IPS DF 4.7 (cell line): ENCODE measurements at regions not wholly inside any gene's neighbourhood (a gene's known extent, or its start where the extent isn't known, plus 50 kb on each side); places are given as distances from the start of the nearest gene placed in this dataset.

Source experiments
- DNase-seq: peaks from one replicate; pipeline ENCODE4 v3.0.0-alpha.2; 2013; ENCODE audit warnings: low spot score; ENCODE audit errors: extremely low read depth

DNA sequence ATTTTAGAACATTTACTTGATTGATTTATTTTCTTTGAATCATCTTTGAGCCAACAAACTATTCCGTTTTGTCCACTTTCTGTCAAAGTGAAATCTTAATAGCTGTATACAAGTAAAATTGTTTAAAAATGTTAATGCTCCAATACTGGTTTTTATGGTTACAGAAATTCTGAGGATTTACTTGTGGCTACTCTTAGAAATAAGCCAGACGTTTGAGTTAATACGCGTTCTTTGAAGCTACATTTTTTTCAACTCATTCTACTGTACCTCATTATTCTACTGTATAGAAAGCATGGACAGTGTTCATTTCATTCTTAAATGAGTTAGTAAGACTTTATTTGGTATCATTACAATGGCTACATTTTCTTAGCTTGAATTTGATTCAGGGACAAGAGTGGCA is 996.2 kb upstream of the FLRT2 start:
- no peak for DNase-seq

DNA sequence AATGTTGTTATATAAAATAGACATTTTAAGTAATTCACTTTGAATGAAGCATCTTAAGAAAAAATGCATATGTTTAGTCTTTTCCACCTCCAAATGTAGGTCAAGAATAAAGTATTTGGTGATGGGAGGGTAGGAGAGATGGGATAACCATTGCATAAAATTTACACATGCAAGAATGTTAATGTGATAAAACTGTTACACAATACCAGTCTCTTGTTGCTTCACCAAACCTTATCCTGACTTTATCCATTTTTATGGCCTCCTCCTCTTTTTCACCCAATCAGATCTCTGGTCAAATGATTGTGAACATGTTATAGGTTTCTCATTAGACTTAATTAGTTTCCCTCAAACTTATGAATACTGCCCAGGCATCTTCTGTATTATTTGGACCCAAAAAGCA is 994.5 kb upstream of the FLRT2 start:
- no peak for DNase-seq

DNA sequence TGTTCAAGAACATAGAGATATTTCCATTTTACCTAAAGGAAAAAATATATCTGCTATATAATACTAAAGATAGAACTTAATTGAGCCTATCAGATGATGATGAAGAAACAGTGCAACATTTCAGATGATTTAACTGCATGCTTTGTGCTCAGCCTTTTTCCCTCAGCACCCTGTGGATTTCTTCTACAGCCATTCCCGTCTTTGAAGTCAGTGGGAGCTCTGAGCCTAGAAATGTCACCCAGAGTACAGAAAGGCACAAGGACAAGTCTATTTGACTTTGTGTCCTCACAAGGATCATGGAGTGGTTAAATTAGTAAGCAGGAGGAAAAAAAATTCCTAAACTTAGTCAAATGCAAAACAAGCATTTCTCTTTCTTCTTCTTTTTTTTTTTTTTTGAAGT is 994.0 kb upstream of the FLRT2 start:
- DNase-seq: no peak

DNA sequence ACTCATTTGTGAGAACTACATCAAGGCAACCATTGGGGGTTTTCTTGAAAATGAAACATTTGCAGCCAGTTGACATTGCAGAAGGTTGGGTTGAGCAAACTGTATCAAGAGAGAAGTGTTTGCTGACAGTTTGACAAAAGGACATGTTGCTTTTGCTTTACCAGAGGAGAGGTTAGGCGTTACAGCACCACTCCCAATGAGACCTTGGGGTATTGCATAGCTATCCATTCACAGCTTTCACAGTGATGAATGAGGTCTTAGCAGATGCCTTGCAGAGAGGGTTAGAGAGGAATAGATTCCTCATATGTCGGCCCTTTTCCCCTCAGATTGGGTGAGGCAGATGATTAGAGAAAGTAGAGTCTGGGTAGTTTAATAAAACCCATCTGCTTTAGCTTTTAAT is 988.9 kb upstream of the FLRT2 start:
- DNase-seq: no peak

DNA sequence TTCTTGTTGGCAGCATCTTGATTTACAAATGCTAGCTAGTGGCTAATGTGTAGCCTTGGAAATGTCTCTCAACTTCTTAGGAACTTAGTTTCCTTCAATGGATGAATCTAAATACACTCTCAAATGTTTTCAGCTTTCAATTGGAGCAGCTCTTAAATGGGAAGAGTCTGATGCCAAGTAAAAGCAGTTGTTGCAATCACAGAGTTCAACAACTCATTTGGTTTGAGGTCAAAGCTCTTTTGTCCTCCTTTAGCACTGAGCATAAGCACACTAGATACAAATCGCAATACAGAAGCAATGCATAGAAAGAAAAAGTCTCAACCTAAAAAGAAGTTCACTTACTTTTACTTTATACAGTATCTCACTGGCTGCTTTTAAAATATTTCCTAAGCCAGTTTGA is 986.1 kb upstream of the FLRT2 start:
- DNase-seq: no peak

DNA sequence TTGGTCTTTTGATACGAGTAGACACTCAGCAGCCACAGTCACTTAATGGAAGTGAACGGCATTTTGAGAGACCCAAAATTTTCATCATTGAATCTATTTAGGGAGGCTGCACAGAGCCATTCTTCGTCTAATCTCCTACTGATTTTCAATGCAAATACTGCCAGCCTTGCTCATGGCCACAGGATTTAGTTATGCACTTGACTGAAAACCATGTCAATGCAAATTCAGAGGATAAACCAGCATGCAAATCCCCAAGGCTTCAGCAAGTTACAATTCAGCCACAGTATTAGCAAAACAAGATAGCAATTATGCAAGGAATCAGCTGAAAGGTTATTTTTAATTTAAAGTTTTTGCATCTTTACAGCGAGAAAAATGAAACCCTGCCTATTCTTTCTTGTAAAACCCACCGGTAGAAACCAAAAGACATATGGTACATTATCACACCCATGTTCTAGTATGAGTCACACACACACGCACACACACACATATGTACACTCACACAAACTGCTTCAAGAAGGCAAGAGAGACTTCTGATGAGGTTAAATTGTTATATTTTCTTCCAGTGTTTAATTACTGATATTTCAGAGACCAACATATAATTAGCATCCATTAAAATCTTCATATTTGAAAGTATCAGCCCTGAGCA is 985.3 kb upstream of the FLRT2 start:
- DNase-seq: no peak

DNA sequence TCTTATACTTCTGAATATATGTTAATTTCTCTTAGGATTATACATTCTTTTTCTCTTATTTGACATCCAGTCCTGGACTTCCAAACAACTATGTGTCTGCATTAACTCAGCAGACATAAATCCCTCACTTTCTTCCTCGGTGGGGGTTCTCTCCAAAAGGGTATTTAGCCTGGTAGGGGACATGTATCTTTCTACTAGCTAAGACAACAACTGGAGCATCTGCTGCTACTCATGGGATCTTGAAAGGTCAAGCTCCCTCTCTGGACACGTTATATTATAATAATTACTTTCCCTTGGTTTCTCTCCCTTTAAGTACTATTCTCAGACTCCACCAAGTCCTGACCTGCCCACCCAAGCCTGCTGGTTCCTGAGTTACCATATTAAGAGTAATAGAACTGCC is 983.7 kb upstream of the FLRT2 start:
- no peak for DNase-seq

DNA sequence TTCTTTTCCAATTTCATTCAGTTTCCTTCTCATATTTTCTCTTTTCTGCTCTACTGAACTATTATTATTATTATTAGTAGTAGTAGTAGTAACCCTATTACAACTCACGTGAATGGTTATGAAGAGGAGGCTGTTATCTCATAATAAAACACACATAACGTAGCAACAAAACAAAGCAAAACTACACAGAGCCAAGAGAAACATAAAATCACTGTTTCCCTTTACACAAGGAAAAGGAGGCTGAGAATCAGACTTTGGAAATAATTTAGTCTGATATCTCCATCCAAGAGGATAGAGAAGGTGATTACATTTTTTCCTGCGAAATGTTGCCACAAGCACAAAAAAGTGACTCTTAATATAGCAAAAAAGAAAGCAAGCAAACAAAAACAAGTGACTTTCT is 975.8 kb upstream of the FLRT2 start:
- DNase-seq: no peak

DNA sequence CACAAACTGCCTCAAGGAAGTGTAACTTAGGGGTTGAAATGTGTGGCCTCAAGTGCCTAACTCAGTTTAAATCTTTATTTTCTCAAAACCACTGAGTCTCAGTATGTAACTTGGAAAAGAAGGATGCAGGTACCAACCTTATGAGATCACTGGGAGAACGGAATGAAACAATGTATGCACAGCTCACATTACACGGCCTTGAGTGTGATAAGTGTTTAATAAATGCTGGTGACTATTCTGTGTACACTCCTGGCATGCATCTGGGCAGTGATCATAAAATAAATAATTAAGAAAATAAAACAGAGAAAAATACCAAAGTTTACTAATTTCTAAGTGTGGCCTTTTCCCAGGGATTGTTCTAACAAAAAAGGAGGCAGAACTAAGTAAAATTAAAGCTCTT is 974.5 kb upstream of the FLRT2 start:
- DNase-seq: no peak

DNA sequence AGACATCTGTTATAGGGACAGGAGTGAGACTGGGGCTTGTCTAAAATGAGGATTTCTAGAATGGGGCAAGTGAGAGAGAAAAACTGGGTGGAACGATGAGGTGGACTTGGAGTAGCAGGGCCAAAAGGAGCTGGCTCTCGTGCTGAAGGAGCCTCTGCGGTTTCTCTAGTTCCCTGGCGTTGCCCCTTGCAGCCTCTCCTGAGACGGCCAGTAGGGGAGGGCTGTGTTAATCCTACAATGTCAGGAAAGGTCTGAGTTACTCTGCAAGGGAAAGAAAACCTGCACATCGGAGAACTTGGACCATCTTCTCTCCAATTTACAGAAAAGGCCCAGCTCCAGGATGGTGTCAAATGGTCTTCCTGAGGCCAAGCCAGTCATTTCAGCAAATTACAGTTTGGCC is 963.8 kb upstream of the FLRT2 start:
- no peak for DNase-seq

DNA sequence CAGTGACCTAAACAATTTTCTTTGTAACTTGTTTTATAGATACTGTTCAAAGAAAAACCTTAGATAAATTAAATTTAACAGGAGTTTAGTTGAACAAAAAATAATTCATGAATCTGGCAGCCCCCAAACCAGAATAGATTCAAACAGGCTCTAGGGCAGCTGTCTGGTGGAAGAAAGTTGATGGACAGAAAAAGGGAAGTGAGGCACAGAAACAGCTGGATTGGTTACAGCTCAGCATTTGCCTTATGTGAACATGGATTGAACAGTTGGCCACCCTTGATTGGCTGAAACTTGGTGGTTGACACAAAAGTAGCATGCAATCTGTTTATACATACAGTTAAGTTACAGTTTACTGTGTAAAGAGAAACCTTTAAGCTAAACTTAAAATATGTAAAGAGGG is 954.3 kb upstream of the FLRT2 start:
- DNase-seq: no peak

DNA sequence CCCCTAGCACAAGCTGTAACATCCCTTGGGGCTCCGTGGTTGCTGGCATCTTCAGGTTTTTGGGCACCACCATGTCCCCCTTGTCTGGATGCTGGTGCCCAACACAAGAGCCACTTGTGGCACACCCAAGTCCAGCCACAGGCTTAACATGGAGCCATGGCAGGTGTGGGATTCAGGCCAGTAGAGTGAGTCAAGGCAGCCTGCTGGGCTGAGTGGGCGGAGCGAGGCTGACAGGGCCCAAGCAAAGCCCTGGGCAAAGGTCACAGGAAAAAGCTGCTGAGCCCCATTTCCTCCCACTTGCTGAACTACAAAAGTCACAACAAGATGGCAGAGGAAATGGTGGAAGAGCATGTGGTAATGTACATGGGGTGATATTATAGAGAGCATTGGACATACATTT is 950.7 kb upstream of the FLRT2 start:
- no peak for DNase-seq

DNA sequence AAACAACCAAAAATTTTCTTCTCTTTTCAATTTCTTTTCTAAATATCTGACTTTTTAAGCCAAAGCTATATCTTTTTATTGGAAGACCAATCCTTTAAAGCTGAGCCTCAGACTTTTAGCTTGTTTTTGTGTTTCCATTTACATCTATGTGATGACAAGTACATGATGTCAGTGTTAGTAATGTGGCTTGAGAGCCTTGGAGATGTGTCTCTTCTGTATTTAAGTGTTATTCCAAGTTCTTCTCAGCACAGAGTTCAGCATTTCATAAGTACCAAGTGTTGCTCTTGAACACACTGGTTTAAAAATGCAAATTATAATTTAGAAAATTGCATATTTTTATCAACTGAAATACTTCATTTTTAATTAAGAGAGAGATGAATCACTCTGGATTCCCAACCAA is 948.9 kb upstream of the FLRT2 start:
- DNase-seq: no peak

DNA sequence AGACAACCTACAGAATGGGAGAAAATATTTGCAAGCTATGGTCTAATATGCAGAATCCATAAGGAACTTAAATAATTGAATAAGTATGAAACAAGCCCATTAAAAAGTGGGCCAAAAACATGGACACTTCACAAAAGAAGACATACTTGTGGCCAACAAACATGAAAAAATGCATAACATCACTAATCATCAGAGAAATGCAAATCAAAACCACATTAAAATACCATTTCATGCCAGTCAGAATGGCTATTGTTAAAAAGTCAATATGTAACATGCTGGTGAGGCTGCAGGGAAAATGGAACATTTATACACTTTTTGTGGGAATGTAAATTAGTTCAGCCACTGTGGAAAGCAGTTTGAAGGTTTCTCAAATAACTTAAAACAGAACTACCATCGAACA is 945.4 kb upstream of the FLRT2 start:
- DNase-seq: no peak

DNA sequence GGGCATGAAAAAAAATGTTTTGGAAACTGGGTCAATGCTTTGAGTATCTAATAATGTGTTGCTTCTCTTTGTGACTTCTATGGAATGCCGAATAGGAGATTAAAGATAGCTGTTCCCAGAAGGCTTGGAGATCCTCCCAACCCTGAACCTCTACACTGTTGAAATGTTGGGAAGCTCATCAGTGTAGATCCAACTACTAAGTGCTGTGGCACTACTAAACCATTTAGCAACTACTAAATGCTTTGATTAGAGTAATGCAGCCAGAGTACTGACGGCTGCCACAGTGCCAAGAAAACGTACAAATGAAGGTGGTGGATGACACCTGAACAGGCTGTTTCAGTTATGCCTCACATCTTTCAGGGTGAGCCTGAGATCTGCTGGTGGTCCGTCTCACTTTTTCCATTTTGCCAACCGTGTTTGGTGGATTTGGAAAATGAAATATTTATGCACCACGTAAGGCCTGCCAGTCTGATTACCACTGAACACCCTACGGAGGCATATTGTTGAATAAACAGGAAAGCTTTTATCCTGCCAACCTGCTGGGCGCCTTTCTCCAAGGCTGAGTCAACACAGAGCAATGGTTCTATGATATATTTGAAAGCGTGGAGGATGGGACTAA is 938.0 kb upstream of the FLRT2 start:
- DNase-seq: no peak

DNA sequence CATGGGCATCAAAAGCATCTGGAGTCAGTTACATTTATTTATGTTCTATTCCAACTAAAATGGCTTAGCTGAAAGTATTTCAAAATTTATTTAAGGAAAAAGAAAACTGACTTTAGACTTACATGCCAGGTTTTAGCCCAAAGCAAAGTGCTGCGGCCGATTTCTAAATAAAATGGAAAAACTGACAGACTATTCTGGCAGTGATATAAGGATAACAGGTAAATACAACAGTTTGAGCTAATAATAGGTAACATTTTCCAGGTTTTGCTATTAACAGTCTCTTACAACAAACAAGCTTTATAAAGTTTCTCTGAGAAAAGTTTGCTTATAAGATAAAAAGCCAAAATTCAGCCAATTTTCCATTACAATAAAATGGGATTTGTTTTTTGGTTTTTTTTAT is 937.2 kb upstream of the FLRT2 start:
- no peak for DNase-seq

DNA sequence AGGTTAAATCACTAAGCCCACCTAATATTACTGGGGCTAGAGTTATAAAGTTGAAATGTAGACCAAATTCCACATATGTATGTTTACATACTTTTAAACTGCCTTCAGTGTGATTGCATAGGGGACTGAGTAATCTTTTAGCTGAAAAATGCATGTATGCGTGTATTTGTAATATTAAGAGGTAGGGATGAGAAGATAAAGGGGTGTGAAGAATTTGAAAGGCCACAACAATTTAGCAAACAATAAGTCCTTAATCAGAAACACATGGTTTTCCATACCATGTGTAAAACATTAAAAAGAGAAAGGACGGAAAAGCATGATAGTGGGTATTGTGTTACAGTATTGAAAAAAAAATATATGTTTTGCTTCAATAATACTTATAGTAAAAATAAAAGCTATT is 919.9 kb upstream of the FLRT2 start:
- no peak for DNase-seq

DNA sequence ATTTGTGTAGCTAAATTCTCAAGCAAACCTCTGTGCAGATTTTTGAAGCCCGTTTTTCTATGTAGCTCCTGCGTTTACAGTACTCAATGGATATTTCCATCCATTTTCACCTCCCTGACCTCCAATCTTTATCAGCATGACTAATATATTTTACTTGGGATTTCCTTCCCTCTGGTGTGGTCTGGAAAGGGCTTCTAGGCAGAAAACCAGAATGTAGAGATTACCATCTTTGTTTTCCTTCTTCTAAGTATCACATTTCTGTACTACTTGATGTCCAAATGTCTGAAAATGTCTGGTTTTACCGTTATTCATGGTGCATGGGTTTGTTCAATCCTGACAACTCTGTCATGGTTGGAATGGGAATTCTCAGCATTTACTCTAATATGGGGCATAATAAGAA is 907.6 kb upstream of the FLRT2 start:
- no peak for DNase-seq

DNA sequence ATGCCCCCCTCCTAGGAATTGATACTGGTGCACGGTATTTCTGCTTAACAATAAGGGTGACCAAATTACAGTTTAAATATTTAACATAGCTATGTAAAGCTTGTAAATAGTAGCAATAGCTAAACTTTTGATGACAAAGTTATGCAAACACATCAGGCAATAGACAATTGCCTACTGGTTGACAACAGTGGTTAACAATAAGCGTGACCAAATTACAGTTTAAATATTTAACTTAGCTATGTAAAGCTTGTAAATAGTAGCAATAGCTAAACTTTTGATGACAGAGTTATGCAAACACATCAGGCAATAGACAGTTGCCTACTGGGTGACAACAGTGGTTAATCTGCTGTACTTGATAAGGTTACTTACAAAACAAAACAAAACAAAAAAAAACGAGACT is 886.5 kb upstream of the FLRT2 start:
- DNase-seq: no peak

DNA sequence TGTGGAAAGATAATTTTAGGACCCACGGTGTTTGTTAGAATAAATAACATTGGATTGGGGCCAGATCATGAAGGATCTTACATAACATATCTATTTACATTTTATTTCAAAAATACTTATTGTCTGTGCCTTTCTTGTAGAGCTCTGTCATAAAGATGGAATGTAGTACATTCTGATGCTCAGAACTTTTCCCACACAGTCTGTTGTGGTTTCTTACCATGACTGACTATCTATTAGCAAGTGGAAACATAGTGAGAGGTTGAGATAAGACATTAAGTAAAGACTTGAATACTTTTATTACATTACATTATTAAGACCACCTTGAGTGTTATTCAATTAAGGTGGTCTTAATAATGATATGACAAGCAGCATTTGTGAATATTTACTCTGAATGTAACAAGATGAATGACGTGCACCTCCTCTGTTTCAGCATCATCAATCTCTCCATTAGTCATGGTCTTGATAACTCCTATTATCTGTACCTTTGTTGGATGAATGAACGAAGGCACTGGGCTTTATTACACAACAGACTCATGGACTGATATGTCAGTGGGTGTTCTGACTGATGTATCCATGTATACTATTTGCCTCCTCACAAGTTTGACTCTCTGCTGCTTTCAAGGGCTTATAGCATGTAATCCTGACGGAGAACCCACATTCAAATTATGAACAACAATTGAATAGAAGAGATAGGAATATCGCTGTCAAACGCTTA is 883.0 kb upstream of the FLRT2 start:
- DNase-seq: no peak

DNA sequence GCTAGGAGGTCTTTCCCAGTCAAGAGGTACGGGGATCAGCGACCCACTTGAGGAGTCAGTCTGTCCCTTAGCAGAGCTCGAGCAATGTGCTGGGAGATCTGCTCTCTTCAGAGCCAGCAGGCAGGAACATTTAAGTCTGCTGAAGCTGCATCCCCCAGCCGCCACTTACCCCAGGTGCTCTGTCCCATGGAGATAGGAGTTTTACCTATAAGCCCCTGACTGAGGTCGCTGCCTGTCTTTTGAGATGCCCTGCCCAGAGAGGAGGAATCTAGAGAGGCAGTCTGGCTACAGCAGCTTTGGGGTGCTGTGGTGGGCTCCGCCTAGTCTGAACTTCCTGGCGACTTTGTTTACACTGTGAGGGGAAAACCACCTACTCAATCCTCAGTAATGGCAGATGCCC is 874.9 kb upstream of the FLRT2 start:
- no peak for DNase-seq

DNA sequence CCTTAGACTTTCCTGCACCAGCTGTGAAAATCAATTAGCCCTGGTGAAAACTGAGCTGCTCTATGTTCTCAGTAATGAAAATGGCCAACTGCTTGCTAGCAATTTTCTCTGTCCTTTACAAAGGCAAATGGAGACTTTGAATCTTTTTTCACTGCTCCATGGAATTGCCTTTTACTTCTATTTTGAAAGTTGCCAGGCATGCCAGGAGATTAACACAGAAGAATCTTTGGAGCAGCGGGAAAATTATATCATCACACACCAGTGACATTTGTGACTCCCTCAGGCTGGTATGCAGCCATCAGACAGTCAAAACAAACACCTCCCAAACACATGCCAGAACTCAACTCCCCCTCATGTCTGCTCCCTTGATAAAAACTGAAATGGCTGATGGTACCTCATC is 872.0 kb upstream of the FLRT2 start:
- DNase-seq: no peak

DNA sequence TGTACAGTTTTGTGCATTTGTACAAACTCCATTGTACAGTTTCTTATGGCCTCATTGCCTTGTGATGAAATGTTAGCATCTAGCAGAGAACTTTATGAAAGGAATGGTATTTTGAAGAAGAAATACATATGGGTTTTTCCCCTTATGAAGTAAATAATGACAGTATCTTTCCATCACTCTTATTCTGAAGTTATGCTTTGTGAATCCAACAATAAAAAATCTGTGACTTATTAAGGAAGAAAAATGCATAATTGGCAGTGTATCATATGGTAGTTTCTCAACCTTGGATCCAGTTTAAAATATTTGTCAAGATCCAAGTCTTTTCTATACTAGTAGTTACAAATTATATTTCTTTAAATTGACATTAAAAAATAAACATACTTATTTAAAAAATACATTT is 859.1 kb upstream of the FLRT2 start:
- no peak for DNase-seq
